GM12878 (cell line): ENCODE measurements at regions not wholly inside any gene's neighbourhood (a gene's known extent, or its start where the extent isn't known, plus 50 kb on each side); places are given as distances from the start of the nearest gene placed in this dataset.

ENCODE experiments used
- ATAC-seq: fragments of 200-7000 bp; cut with Tn5 transposase; 3 replicates; pipeline ENCODE4 v1.9.1; 2020; ENCODE audit warnings: mild to moderate bottlenecking, moderate library complexity
- BruUV-seq: library from RNA; stranded (reverse); fragments of 400-500 nt; replicated peaks from 2 replicates; lab custom pipeline; 2021; lab: Mats Ljungman, UMichigan
- CTCF ChIA-PET: fragments of 300-600 bp; sonication (Branson Sonifier 250); formaldehyde crosslinking; extraction: SDS; loops from one replicate; lab custom pipeline; 2021; ENCODE audit warnings: inconsistent platforms; lab: Yijun Ruan, JAX
- POLR2A ChIA-PET: fragments of 350-600 bp; formaldehyde crosslinking; extraction: SDS; loops from one replicate; lab custom pipeline; 2021; ENCODE audit warnings: inconsistent platforms; lab: Charles Lee
- RAD21 ChIA-PET: fragments of 300-600 bp; sonication (Branson Sonifier 250); formaldehyde crosslinking; loops from one replicate; lab custom pipeline; 2023; ENCODE audit warnings: antibody characterized with exemption; ENCODE audit not compliant: unreplicated experiment; lab: Charles Lee
- SMC1A ChIA-PET: fragments of 300-600 bp; sonication (Branson Sonifier 250); formaldehyde crosslinking; loops from one replicate; lab custom pipeline; 2023; ENCODE audit not compliant: unreplicated experiment, uncharacterized antibody; lab: Charles Lee
- DNase-seq: peaks from one replicate; pipeline ENCODE4 v3.0.0-alpha.2; 2011; ENCODE audit warnings: low read depth, low spot score
- FAIRE-seq: peaks from 3 replicates; lab custom pipeline; 2011; peaks lifted over from hg19 to GRCh38; lab: Jason Lieb, UNC
- H2AFZ ChIP-seq: 2 replicates; pipeline ENCODE4 v1.6.0; 2011; ENCODE audit warnings: low read depth, low read length, control low read depth; ENCODE audit not compliant: control insufficient read depth
- H3K27ac ChIP-seq: 2 replicates; pipeline ENCODE4 v1.5.1; 2011; ENCODE audit warnings: control low read depth; ENCODE audit not compliant: control insufficient read depth, insufficient read depth
- H3K27me3 ChIP-seq, 2 experiments: replicated peaks in 1 of 2; 2 replicates each; pipeline versions ENCODE4 v1.6.0 to v1.6.1; 2011; ENCODE audit warnings: low read length in 1 of 2; ENCODE audit not compliant: control insufficient read depth in 2 of 2, insufficient read depth in 2 of 2
- H3K36me3 ChIP-seq, 2 experiments: 2 replicates each; pipeline ENCODE4 v1.5.1; 2011; ENCODE audit warnings: low read length in 1 of 2; ENCODE audit not compliant: control insufficient read depth in 2 of 2, insufficient read depth in 2 of 2
- H3K4me1 ChIP-seq: 2 replicates; pipeline ENCODE4 v1.6.1; 2011; ENCODE audit warnings: mild to moderate bottlenecking, low read length, moderate library complexity, mixed read lengths; ENCODE audit not compliant: control insufficient read depth, insufficient read depth
- H3K4me2 ChIP-seq: 2 replicates; pipeline ENCODE4 v1.6.0; 2011; ENCODE audit warnings: control low read depth; ENCODE audit not compliant: control insufficient read depth, insufficient read depth
- H3K4me3 ChIP-seq: fragments of 200-600 bp; sonication (generic); 2 replicates; pipeline ENCODE4 v1.5.1; 2016
- H3K79me2 ChIP-seq: 2 replicates; pipeline ENCODE4 v1.6.0; 2011; ENCODE audit warnings: low read length; ENCODE audit not compliant: control insufficient read depth, insufficient read depth
- H3K9ac ChIP-seq: 2 replicates; pipeline ENCODE4 v1.8.0; 2011; ENCODE audit warnings: low read length, control low read depth, mixed read lengths; ENCODE audit not compliant: control insufficient read depth, insufficient read depth
- H3K9me3 ChIP-seq: replicated peaks from 3 replicates; pipeline ENCODE4 v1.5.1; 2011; ENCODE audit warnings: mild to moderate bottlenecking, low read length; ENCODE audit not compliant: control insufficient read depth, insufficient read depth
- H4K20me1 ChIP-seq: 2 replicates; pipeline ENCODE4 v1.6.0; 2011; ENCODE audit not compliant: control insufficient read depth, insufficient read depth
- ATF7 ChIP-seq: fragments of 450-650 bp; IDR thresholded peaks from 2 replicates; pipeline ENCODE4 v1.6.1; 2016; ENCODE audit warnings: low read depth, mild to moderate bottlenecking
- BMI1 ChIP-seq: fragments of 450-650 bp; IDR thresholded peaks from 2 replicates; pipeline ENCODE4 v1.6.1; 2016; ENCODE audit warnings: mild to moderate bottlenecking, moderate library complexity, borderline replicate concordance
- NR2C1 ChIP-seq: fragments of 450-650 bp; IDR thresholded peaks from 2 replicates; pipeline ENCODE4 v1.6.1; 2017; ENCODE audit warnings: antibody characterized with exemption, mild to moderate bottlenecking, moderate library complexity
- SIX5 ChIP-seq: IDR thresholded peaks from 2 replicates; pipeline ENCODE4 v1.6.1; 2011; ENCODE audit warnings: mild to moderate bottlenecking, low read depth, low read length, moderate library complexity; ENCODE audit not compliant: severe bottlenecking
- WGBS: methylation state at CpG from one replicate; pipeline ENCODE4 v1.1.6; 2016; ENCODE audit warnings: low lambda C conversion rate; ENCODE audit not compliant: insufficient replicate concordance, insufficient coverage; ENCODE audit errors: missing lambda C conversion rate; 5-methylcytosine and 5-hydroxymethylcytosine counted together
- in situ Hi-C: fragments of 300-500 bp; cut with MboI; formaldehyde crosslinking; loops from 9 replicates; pipeline ENCODE4 v1.14.3; 2018; ENCODE audit warnings: mixed read lengths
- intact Hi-C: fragments of 100-400 bp; cut with micrococcal nuclease; formaldehyde crosslinking; loops from one replicate; pipeline ENCODE4 v1.14.2; 2022; ENCODE audit not compliant: unreplicated experiment
- TF ChIP-seq, protein P1 (sequence below): IDR thresholded peaks from 2 replicates; pipeline ENCODE4 v1.6.1; 2011; ENCODE audit warnings: low read depth, mild to moderate bottlenecking, low read length, moderate library complexity, borderline replicate concordance; ENCODE audit errors: extremely low read depth

DNA sequence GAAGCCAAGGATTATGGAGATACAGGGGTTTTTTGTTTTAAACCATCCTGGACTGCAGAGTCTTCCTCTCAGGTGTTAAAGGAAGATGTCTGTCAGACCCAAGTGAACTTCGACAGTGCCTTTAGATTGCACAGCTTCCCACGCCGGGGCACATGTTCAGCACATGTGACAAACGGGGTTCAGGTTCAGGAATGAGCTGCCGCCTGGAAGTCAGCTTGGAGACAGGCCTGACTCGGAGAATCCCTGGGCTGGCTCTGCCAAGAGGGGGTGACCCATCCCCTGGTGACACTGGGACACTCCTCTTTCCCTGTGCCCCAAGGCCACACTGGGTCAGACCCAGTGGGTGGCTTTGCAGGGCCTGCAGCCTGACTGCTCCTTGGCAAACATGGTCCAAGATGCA is 359.3 kb upstream of the SALL3 start:
- no peaks in the 10 kb centered on the region for H3K4me1 ChIP-seq
- ChIA-PET RAD21 (no interaction called here), SMC1A (no interaction called here), POLR2A (no interaction called here), CTCF (no interaction called here)
- DNase-seq (no peak), ATAC-seq (no peak), FAIRE-seq (no peak)
- H3K9me3 ChIP-seq, result no peaks in the 10 kb centered on the region; the same call in 2 of the 3 replicates
- intact Hi-C loops (no loop called here), in situ Hi-C loops (no loop called here)
- no peaks in the 10 kb centered on the region for H3K27me3 ChIP-seq
- H3K79me2 ChIP-seq, result no peaks in the 10 kb centered on the region
- no peak overlapping the region for H3K4me3 ChIP-seq
- no TSS peak for BruUV-seq
- H3K36me3 ChIP-seq, result no peaks in the 10 kb centered on the region
- H3K9ac ChIP-seq, result no peak overlapping the region
- H2AFZ ChIP-seq, result no peak overlapping the region
- H3K27ac ChIP-seq, result no peak overlapping the region
- 12% methylated on average over 6 of the region's 6 CpGs for WGBS
- no peak for TF ChIP-seq BMI1
- no peak for TF ChIP-seq ATF7
- no peaks in the 10 kb centered on the region for H4K20me1 ChIP-seq
- H3K4me2 ChIP-seq, result no peak overlapping the region

DNA sequence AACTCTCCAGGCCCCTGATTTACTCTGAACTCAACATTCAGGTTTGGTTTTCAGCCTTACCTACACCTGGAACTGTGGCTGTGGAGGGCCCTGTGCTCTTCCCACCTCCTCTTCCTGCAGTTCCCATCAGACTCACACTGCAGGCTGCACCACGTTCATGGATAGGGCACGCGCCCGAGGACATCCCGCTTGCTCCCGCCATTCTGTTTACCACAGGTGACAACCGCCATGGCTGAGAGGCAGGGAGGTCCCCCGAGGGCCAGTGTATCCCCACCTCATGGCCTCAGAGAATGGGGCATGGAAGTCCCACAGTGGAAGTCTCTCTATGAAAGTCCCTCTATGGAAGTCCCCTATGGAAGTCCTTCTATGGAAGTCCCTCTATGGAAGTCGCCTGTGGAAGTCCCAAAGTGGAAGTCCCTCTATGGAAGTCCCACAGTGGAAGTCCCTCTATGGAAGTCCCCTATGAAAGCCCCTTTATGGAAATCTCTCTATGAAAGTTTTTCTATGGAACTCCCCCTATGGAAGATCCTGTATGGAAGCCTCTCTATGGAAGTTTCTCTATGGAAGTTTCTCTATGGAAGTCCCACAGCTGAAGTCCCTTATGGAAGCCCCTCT is 358.4 kb upstream of the SALL3 start:
- no peak for FAIRE-seq
- WGBS, result 53% methylated on average over 9 of the region's 9 CpGs

More for the DNA sequence above, 358.4 kb upstream of the SALL3 start:
- Histone ChIP-seq H3K27me3 (no peaks in the 10 kb centered on the region), H3K4me2 (no peak overlapping the region), H3K4me3 (no peak overlapping the region), H3K4me1 (no peaks in the 10 kb centered on the region), H4K20me1 (no peaks in the 10 kb centered on the region), H3K9me3 (no peaks in the 10 kb centered on the region; the same call in 2 of the 3 replicates), H3K79me2 (no peaks in the 10 kb centered on the region), H2AFZ (no peak overlapping the region), H3K36me3 (no peaks in the 10 kb centered on the region), H3K9ac (no peak overlapping the region), H3K27ac (no peak overlapping the region)
- intact Hi-C loops (no loop called here), in situ Hi-C loops (no loop called here)
- ChIA-PET POLR2A (no interaction called here), CTCF (no interaction called here), RAD21 (no interaction called here), SMC1A (no interaction called here)
- ATAC-seq, result no peak
- no TSS peak for BruUV-seq
- no peak for TF ChIP-seq SIX5
- TF ChIP-seq, protein P1, sequence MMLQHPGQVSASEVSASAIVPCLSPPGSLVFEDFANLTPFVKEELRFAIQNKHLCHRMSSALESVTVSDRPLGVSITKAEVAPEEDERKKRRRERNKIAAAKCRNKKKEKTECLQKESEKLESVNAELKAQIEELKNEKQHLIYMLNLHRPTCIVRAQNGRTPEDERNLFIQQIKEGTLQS, result no peak
- no peak for TF ChIP-seq NR2C1
- no peak for DNase-seq
